GM19025 (cell line): ENCODE measurements at regions not wholly inside any gene's neighbourhood (a gene's known extent, or its start where the extent isn't known, plus 50 kb on each side); places are given as distances from the start of the nearest gene placed in this dataset.
A peak's percentile ranks its signal among the peaks of the same experiment; 100 is the strongest.

ENCODE experiments used
- ATAC-seq: cut with Tn5 transposase; IDR thresholded peaks from one replicate; pipeline ENCODE4 v1.9.1; 2021; ENCODE audit warnings: mild to moderate bottlenecking, low read depth, moderate library complexity; ENCODE audit not compliant: unreplicated experiment

DNA sequence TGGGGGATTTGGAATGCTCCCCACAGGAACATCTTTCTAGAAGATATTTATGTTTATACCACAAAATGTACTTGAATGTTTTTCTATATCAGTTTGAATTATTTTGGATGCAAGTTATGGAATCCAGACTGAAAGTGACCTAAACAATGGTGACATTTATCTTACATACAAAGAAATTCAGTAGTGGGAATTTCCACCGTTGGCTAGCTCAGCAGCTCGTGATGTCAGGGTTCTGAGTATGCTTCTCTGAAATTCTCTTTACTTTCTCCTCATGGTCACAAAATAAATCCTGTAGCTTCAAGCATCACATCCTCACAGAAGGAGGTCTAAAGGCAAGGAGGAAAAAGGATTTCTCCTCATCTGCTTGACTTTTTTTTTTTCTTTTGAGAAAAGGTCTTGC lies 105.3 kb downstream of the AKAIN1 start:
- ATAC-seq = no peak

DNA sequence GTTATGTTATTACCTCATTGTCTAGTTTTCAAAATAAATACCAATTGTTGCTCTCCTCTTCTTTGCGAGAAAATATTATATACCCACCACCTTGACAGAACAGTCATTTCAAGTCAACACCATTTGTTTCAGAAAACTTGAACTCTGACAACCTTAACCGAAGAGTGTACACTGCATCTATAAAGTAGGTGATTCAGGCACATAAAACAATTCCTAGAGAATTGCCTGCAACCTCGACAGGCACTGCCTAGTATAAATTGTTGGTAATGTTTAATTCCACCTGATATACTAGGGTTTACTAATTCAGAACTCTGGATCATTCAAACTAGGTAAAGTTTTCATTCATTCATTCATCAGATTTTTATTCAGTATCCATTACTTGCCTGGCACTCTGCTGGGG lies 121.8 kb downstream of the AKAIN1 start:
- ATAC-seq = no peak

DNA sequence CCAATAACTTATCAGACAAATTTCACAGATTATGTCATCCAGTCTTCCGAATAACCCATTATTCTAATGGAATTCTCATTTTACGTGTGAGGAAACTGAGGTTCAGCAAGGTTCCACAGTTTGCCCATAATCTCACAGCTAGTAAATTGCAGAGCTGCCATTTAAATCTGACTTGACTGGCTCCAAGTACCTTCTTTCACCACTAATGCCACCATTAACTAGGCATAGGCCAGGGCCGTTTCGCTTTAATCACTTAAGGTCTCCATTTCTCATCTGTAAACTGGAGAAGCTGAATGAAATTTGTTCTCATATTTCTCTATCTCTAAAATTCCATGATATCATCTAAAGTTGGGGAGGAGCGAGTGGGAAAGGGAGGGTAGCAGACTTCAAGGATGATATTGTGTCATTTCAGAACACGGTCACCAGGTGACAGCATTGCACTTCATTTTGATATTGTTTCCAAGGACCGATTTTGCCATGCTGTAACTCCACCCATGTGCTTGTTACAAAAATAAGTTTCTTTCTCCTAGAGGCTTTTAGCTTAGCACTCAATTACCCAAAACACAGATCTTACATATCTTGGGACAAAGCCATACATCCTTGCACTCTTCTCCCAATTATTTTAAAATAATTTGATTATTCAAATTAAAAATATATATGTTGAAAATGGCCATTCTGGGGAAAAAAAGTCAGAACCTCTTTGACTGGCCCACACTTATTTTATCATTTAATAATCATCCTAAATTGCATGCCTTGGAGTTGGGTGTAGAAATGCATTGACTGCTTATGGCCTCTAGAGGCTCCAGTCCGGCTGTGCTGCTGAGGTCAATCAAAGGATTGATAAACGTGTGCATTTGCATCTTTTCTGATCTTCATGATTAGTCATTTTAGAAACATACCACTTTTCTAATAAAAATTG lies 123.8 kb downstream of the AKAIN1 start:
- ATAC-seq = no peak

GRCh38 chr18:5068851-5069250 lies 128.2 kb downstream of the AKAIN1 start:
- no peak for ATAC-seq

DNA sequence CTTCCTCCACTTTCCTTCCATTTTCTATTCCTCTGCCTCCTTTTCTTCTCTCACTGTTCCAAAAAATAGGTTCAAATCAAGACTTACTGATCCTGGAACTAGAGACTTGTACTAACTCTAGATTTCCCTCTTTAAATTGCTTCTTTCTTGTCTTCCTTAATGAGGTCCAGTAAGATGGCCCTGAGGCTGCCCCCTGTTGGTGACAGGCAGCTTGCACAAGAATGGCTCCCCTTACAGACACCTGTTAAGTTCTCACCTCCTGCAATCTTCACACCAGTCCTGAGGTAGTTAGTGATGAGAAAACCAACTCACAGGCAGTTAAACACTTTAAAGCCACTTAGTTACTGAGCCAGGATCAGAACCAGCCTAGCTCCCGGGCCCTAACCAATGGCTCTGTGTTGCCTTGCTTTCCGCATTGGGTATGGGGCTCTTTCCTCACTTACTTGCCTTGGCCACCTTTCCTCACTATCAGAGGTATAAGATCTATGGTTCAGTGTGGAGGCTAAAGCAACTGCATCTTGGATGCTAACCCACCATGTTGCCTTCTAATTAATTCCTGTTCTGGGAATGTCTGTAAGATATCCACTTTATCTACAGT lies 130.6 kb downstream of the AKAIN1 start:
- no peak for ATAC-seq

- no peak for ATAC-seq
Measured at GRCh38 chr18:5065615-5066014, 131.4 kb downstream of the AKAIN1 start.

DNA sequence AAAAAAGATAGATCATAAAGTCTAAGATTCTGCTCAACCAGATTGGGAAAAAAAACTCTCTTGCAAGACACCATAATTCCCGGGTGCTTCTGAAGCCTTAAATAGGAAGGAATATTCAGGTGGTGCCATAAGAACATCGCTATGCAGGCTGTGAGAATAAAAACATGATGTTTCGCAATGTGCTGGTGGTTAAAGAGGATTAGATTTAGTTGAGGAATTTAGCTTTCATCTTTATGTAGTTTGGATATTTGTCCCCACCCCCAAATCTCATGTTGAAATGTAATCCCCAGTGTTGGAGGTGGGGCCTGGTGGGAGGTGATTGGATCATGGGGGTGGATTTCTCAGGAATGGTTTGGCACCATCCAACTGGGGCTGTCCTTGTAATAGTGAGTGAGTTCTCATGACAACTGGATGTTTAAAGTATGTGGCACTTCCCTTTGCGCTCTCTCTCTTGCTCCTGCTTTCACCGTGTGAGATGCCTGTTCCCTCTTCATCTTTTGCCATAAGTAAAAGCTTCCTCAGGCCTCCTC lies 132.2 kb downstream of the AKAIN1 start:
- ATAC-seq = no peak

DNA sequence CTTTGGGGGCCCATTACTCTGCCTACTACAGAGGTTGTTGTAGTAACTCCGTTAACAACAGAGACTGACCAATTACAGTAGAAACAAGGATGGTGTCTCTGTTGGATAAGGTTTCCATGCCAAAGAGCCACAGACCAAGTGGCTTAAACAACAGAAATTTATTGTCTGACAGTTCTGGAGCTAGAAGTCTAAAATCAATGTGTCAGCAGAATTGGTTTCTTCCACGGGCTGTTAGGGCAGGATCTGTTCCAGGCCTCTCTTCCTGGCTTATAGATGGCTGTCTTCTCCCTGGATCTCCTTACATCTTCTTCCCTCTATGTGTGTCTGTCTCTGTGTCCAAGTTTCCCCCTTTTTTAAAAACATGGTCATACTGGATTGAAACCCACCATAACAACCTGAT lies 135.3 kb downstream of the AKAIN1 start:
- no peak for ATAC-seq

GRCh38 chr18:5060543-5060942 lies 136.5 kb downstream of the AKAIN1 start:
- ATAC-seq = no peak

DNA sequence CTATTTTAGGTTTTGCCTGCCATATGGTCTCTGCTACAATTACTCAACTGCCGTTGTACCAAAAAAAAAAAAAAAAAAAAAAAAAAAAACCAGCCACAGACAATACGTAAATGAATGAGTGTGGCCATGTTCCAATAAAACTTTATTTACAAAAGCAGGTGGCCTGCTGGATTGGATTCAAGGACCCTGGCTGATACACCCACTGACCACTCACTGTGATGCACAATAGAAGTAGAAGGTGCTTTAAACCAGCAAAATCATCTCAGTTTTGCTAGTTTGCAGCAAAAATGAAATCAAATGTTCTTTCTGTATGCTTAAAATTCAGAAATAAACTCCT lies 137.4 kb downstream of the AKAIN1 start:
- ATAC-seq = no peak

GRCh38 chr18:5058768-5059695 lies 138.0 kb downstream of the AKAIN1 start:
- peak; percentile 67 for ATAC-seq

- peak; percentile 55 for ATAC-seq
Measured at GRCh38 chr18:5057386-5058348, 139.4 kb downstream of the AKAIN1 start.

DNA sequence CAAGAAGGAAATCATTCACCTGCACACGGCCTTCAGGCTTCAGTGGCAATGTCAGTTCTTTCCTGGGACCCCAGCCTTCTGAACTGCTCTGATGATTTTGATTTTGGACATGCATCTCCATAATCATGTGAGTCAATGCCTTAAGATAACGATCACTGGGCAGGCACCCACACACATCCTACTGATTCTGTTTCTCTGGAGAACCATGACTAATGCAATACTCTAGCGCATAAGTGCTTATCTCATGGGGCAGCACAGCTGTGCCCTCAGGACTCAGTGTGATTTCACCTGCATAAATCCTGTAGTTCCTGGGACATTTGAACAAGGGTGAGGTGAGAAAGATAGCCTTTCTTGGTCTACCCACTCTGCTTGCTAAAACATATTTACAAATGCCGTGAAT lies 144.6 kb downstream of the AKAIN1 start:
- no peak for ATAC-seq

GRCh38 chr18:5051207-5051606 lies 145.8 kb downstream of the AKAIN1 start:
- ATAC-seq = no peak

- ATAC-seq = no peak
Measured at GRCh38 chr18:5049124-5049523, 147.9 kb downstream of the AKAIN1 start.

DNA sequence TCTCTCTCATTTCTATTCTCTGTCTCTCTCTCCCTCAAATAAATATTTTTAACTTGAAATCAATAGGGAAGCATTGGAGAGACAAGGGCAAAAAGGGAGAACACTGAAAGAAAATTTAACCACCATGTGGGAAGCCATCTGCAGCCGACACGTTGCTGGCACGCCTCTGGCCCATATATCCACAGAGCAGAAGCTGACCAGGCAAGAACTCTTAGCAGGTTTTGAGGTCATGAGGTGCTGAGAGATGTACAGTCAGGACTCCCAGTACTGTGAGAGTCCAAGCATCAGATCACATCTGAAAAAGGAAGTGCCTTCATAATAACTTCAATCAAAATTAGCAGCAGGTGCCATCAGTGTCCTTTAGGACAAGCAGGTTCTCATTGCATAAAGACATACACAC lies 156.6 kb downstream of the AKAIN1 start:
- ATAC-seq = no peak

DNA sequence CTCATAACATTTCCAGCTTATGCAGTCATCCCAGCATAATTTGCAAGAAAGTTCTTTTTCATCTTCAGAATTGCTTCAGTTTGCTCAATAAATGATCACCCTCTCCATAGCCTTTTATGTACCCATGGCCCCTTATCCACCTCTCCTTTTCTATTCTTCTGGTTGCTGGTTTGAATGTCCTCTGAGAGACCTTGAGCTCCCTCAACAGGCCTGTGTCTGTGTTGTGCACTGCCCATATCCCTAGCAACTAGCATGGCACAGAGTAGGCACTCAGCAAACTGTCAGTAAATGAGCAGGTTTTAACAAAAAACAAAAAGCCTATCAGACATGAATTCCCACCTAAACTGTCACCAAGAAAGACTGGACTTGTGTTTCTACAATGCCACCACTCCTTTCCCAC lies 160.5 kb downstream of the AKAIN1 start:
- no peak for ATAC-seq

- ATAC-seq = no peak
Measured at GRCh38 chr18:5031216-5031615, 165.8 kb downstream of the AKAIN1 start.

DNA sequence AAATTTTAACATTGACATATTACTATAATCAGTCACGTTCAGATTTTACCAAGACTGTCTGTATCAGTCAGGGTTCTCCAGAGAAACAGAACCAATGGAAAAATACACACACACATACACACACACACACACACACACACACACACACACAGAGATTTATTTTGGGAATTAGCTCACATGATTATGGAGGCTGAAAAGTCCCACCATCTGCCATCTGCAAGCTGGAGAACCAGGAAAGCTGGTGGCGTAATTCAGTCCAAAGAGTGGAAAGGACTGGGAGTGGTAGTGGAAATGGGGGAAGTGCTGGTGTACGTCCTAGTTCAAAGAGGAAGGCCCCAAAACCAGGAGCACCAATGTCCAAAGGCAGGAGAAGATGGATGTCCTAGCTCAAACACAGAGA lies 166.4 kb downstream of the AKAIN1 start:
- no peak for ATAC-seq

GRCh38 chr18:5029592-5029991 lies 167.5 kb downstream of the AKAIN1 start:
- no peak for ATAC-seq
